Endodermal cell (in vitro differentiated cells): ENCODE measurements at regions not wholly inside any gene's neighbourhood (a gene's known extent, or its start where the extent isn't known, plus 50 kb on each side); places are given as distances from the start of the nearest gene placed in this dataset.

ENCODE experiments used
- DNase-seq: peaks from one replicate; pipeline ENCODE4 v3.0.0-alpha.2; 2017
- H3K27ac ChIP-seq: 2 replicates; pipeline ENCODE4 v1.5.1; 2013; ENCODE audit warnings: mild to moderate bottlenecking, low read depth, low read length, moderate library complexity
- H3K27me3 ChIP-seq: 2 replicates; pipeline ENCODE4 v1.6.1; 2013; ENCODE audit warnings: mild to moderate bottlenecking, low read length, moderate library complexity; ENCODE audit not compliant: insufficient read depth, control insufficient read depth, poor library complexity, severe bottlenecking
- H3K36me3 ChIP-seq: 2 replicates; pipeline ENCODE4 v1.7.0; 2013; ENCODE audit warnings: mild to moderate bottlenecking, low read length, moderate library complexity; ENCODE audit not compliant: control insufficient read depth, insufficient read depth
- H3K4me1 ChIP-seq: one replicate; pipeline ENCODE4 v1.7.0; 2013; ENCODE audit warnings: low read length; ENCODE audit not compliant: control insufficient read depth, insufficient read depth
- H3K4me3 ChIP-seq: 2 replicates; pipeline ENCODE4 v1.5.1; 2013; ENCODE audit warnings: mild to moderate bottlenecking, low read length, moderate library complexity
- H3K9ac ChIP-seq: 2 replicates; pipeline ENCODE4 v1.6.1; 2013; ENCODE audit warnings: mild to moderate bottlenecking, low read length, moderate library complexity; ENCODE audit not compliant: poor library complexity, severe bottlenecking; ENCODE audit errors: extremely low read depth
- H3K9me3 ChIP-seq: 2 replicates; pipeline ENCODE4 v1.6.1; 2013; ENCODE audit warnings: mild to moderate bottlenecking, low read length, moderate library complexity; ENCODE audit not compliant: control insufficient read depth
- H3K27ac Mint-ChIP-seq: 2 replicates; pipeline ENCODE4 v1.8.0; 2020; ENCODE audit warnings: mixed read lengths
- H3K27me3 Mint-ChIP-seq: 2 replicates; pipeline ENCODE4 v1.8.0; 2021; ENCODE audit warnings: mild to moderate bottlenecking, mixed read lengths; ENCODE audit not compliant: insufficient read depth
- H3K36me3 Mint-ChIP-seq: 2 replicates; pipeline ENCODE4 v1.8.0; 2020; ENCODE audit warnings: low read depth, mixed read lengths
- H3K4me1 Mint-ChIP-seq: 2 replicates; pipeline ENCODE4 v1.8.0; 2020; ENCODE audit warnings: mixed read lengths
- H3K4me3 Mint-ChIP-seq: 2 replicates; pipeline ENCODE4 v1.8.0; 2020; ENCODE audit warnings: mild to moderate bottlenecking, moderate library complexity, mixed read lengths
- H3K9me3 Mint-ChIP-seq: 2 replicates; pipeline ENCODE4 v1.8.0; 2020; ENCODE audit warnings: mild to moderate bottlenecking, mixed read lengths
- CTCF ChIP-seq: fragments of 200-600 bp; sonication (generic); conservative IDR thresholded peaks from 2 replicates; pipeline ENCODE4 v1.5.0; 2021; ENCODE audit warnings: antibody characterized with exemption, mild to moderate bottlenecking
- WGBS, 2 experiments: methylation state at CpG; one replicate each; pipeline versions ENCODE4 v1.1.5 to v1.1.7; 2013; ENCODE audit warnings: missing lambda C conversion rate in 2 of 2, mixed read lengths in 1 of 2; ENCODE audit not compliant: insufficient coverage in 1 of 2, insufficient read length in 1 of 2; 5-methylcytosine and 5-hydroxymethylcytosine counted together

- Mint-ChIP-seq H3K27me3 (no peaks in the 10 kb centered on the region), H3K36me3 (no peaks in the 10 kb centered on the region), H3K9me3 (peaks cover 6% of the 10 kb centered on the region), H3K27ac (peak overlapping the region; percentile 71), H3K4me1 (peaks cover 17% of the 10 kb centered on the region), H3K4me3 (no peak overlapping the region)
- DNase-seq: peak; percentile 48
- no peak overlapping the region for H3K27ac ChIP-seq
- no peak overlapping the region for H3K9ac ChIP-seq
- peaks cover 1% of the 10 kb centered on the region for H3K9me3 ChIP-seq
- no peaks in the 10 kb centered on the region for H3K36me3 ChIP-seq
- 69 to 88% methylated on average over 1 to 3 of the region's 3 CpGs for WGBS, 2 experiments
- no peak overlapping the region for H3K4me3 ChIP-seq
- H3K27me3 ChIP-seq: no peaks in the 10 kb centered on the region
- H3K4me1 ChIP-seq: peaks cover 4% of the 10 kb centered on the region
- TF ChIP-seq CTCF: no peak
These were observed 126.8 kb upstream of the ARHGEF3 start for GRCh38 chr3:56928379-56929068.

DNA sequence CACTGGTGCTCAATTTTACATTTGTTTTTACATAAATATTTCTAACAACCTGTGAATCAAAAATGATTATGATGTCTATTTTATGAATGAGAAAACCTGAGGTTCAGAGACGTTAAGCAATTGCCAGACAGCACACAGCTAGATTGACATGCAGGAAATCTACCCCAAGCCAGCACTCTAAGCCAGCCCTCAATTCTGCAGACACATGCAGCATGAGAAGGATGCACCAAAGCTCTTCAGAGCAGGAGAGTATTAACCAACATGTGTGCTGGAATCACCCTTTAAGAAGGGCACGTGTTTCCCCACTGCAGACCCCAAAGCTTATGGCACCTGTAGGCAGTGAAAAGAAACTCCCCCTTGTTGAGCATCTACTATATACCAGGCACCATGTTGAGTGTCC, 126.1 kb upstream of the ARHGEF3 start:
- DNase-seq: no peak
- peaks cover under 1% of the 10 kb centered on the region for H3K9me3 Mint-ChIP-seq
- H3K9ac ChIP-seq: no peak overlapping the region
- no peak for TF ChIP-seq CTCF
- H3K9me3 ChIP-seq: no peaks in the 10 kb centered on the region
- H3K4me1 Mint-ChIP-seq: peaks cover 19% of the 10 kb centered on the region
- no peaks in the 10 kb centered on the region for H3K36me3 ChIP-seq
- no peak overlapping the region for H3K4me3 Mint-ChIP-seq
- peaks cover 4% of the 10 kb centered on the region for H3K4me1 ChIP-seq
- no peaks in the 10 kb centered on the region for H3K36me3 Mint-ChIP-seq
- 86 to 94% methylated on average over 2 of the region's 2 CpGs for WGBS, 2 experiments
- H3K27me3 Mint-ChIP-seq: no peaks in the 10 kb centered on the region
- no peak overlapping the region for H3K27ac Mint-ChIP-seq
- no peak overlapping the region for H3K4me3 ChIP-seq
- no peak overlapping the region for H3K27ac ChIP-seq
- H3K27me3 ChIP-seq: no peaks in the 10 kb centered on the region

DNA sequence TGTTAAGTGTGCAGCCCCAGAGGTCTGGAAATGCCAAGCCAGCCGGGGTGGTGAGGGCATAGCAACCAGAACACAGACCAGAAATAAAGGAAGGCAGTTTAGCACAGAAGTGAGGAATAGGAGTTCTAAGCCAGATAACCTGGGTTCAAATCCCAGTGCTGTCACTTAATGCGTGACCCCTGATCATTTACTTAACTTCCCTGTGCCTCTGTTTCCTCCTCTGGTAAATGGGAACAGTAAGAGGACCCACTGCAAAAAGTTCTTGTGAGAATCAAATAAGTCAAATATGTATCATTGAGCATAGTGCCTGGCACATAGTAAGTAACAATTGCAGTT, 125.2 kb upstream of the ARHGEF3 start:
- no peak for DNase-seq
- peak overlapping the region; percentile 40 for H3K27ac ChIP-seq

More for the DNA sequence above, 125.2 kb upstream of the ARHGEF3 start:
- WGBS, 2 experiments: 80 to 95% methylated on average over 1 to 2 of the region's 2 CpGs
- no peak overlapping the region for H3K27ac Mint-ChIP-seq
- Histone ChIP-seq H3K4me3 (no peak overlapping the region), H3K9ac (no peak overlapping the region), H3K27me3 (no peaks in the 10 kb centered on the region), H3K4me1 (peaks cover 4% of the 10 kb centered on the region), H3K36me3 (no peaks in the 10 kb centered on the region), H3K9me3 (no peaks in the 10 kb centered on the region)
- no peaks in the 10 kb centered on the region for H3K27me3 Mint-ChIP-seq
- no peaks in the 10 kb centered on the region for H3K9me3 Mint-ChIP-seq
- peaks cover 19% of the 10 kb centered on the region for H3K4me1 Mint-ChIP-seq
- H3K4me3 Mint-ChIP-seq: no peak overlapping the region
- no peak for TF ChIP-seq CTCF
- no peaks in the 10 kb centered on the region for H3K36me3 Mint-ChIP-seq
